Panc1 (cell line): ENCODE measurements at regions not wholly inside any gene's neighbourhood (a gene's known extent, or its start where the extent isn't known, plus 50 kb on each side); places are given as distances from the start of the nearest gene placed in this dataset.

ENCODE experiments used
- ATAC-seq: fragments of 200-7000 bp; cut with Tn5 transposase; 2 replicates; pipeline ENCODE4 v1.9.1; 2020; ENCODE audit warnings: mild to moderate bottlenecking, moderate library complexity
- BruUV-seq: library from RNA; stranded (reverse); fragments of 400-500 nt; replicated peaks from 2 replicates; lab custom pipeline; 2021; lab: Mats Ljungman, UMichigan
- CTCF ChIA-PET: fragments of 300-600 bp; sonication (Branson Sonifier 250); formaldehyde crosslinking; loops from one replicate; lab custom pipeline; 2022; ENCODE audit warnings: antibody characterized with exemption; lab: Charles Lee
- POLR2A ChIA-PET: fragments of 300-600 bp; sonication (Branson Sonifier 250); formaldehyde crosslinking; loops from one replicate; lab custom pipeline; 2022; ENCODE audit warnings: antibody characterized with exemption; lab: Charles Lee
- DNase-seq: peaks from one replicate; pipeline ENCODE4 v3.0.0-alpha.2; 2010; ENCODE audit warnings: low read depth, low spot score
- H3K27ac ChIP-seq: 2 replicates; pipeline ENCODE4 v1.5.1; 2011; ENCODE audit warnings: mild to moderate bottlenecking, low read length, inconsistent platforms
- H3K27me3 ChIP-seq: fragments of 200-500 bp; sonication (Bioruptor generic); 2 replicates; pipeline ENCODE4 v1.6.0; 2014; ENCODE audit warnings: low read length, inconsistent platforms; ENCODE audit not compliant: control insufficient read depth, insufficient read depth
- H3K36me3 ChIP-seq: fragments of 200-500 bp; sonication (Bioruptor generic); 2 replicates; pipeline ENCODE4 v1.5.1; 2014; ENCODE audit warnings: inconsistent platforms, mild to moderate bottlenecking, low read length, moderate library complexity; ENCODE audit not compliant: control insufficient read depth, insufficient read depth
- H3K4me1 ChIP-seq: 2 replicates; pipeline ENCODE4 v1.5.1; 2011; ENCODE audit warnings: inconsistent platforms, mild to moderate bottlenecking, low read length, moderate library complexity; ENCODE audit not compliant: control insufficient read depth, insufficient read depth
- H3K4me3 ChIP-seq, 2 experiments: 2 replicates each; pipeline ENCODE4 v1.5.1; 2011 to 2012; ENCODE audit warnings: low read depth in 2 of 2, low read length in 2 of 2, mild to moderate bottlenecking in 2 of 2, inconsistent platforms in 1 of 2, moderate library complexity in 1 of 2
- H3K9me3 ChIP-seq: fragments of 200-500 bp; sonication (Bioruptor generic); 2 replicates; pipeline ENCODE4 v1.5.1; 2014; ENCODE audit warnings: low read depth, mild to moderate bottlenecking, inconsistent platforms, low read length, moderate library complexity; ENCODE audit not compliant: control insufficient read depth, insufficient read depth
- CTCF ChIP-seq: fragments of 450-650 bp; IDR thresholded peaks from 2 replicates; pipeline ENCODE4 v1.5.1; 2017; ENCODE audit warnings: mild to moderate bottlenecking
- POLR2AphosphoS5 ChIP-seq: IDR thresholded peaks from 2 replicates; pipeline ENCODE4 v1.6.1; 2012; ENCODE audit warnings: mild to moderate bottlenecking, low read depth, low read length, moderate library complexity
- REST ChIP-seq, 2 experiments: IDR thresholded peaks; 2 replicates each; pipeline ENCODE4 v1.6.1; 2011 to 2012; ENCODE audit warnings: low read depth in 2 of 2, control low read depth in 1 of 2, low read length in 1 of 2, mild to moderate bottlenecking in 1 of 2, moderate library complexity in 1 of 2; ENCODE audit not compliant: insufficient read depth in 1 of 2
- SIN3A ChIP-seq: IDR thresholded peaks from 2 replicates; pipeline ENCODE4 v1.6.1; 2012; ENCODE audit warnings: low read depth, mild to moderate bottlenecking, low read length, moderate library complexity, borderline replicate concordance; ENCODE audit not compliant: insufficient read depth
- TCF7L2 ChIP-seq: IDR thresholded peaks from 2 replicates; pipeline ENCODE4 v1.6.1; 2011; ENCODE audit warnings: mild to moderate bottlenecking, low read depth, low read length, inconsistent platforms
- in situ Hi-C: cut with HindIII; loops from 2 replicates; pipeline ENCODE4 v1.10.0; 2016; ENCODE audit warnings: low sequenced_read_pairs, low pct_unique_long_range_greater_than_20kb
- intact Hi-C: fragments of 100-400 bp; cut with micrococcal nuclease; formaldehyde crosslinking; loops from one replicate; pipeline ENCODE4 v1.10.0; 2022; ENCODE audit not compliant: unreplicated experiment

DNA sequence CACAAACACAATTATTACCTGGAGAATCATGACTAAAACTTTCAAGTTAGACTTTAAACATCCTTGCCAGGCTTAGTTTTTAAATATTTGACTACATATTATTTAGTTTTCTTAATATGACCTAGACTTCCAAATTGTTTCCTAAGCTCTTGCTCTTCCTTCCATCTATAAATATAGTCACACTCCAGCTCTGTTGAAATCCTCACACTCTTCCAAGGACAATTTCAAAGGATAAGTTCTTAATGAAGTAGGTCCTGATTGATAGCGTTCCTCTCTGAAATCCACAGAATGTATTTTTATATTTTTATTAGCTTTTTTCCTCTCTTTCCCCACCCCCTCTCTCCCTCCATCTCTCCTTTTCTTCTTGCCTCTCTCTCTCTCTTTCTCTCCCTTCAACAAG lies 1074.1 kb upstream of the PCDH20 start:
- CTCF ChIA-PET: no interaction called here
- TF ChIP-seq TCF7L2 (no peak), SIN3A (no peak), CTCF (no peak), REST (IDR thresholded peaks at IDR 0.05; ENCODE audit: insufficient read depth in 1 of 2, low read depth in 2 of 2, low read length in 1 of 2) (no peak), POLR2AphosphoS5 (no peak)
- H3K4me3 ChIP-seq: no peak overlapping the region
- no peak overlapping the region for H3K27ac ChIP-seq
- no peaks in the 10 kb centered on the region for H3K27me3 ChIP-seq
- no peaks in the 10 kb centered on the region for H3K36me3 ChIP-seq
- H3K4me1 ChIP-seq: no peaks in the 10 kb centered on the region
- no peak for ATAC-seq
- POLR2A ChIA-PET: no interaction called here
- H3K9me3 ChIP-seq: no peaks in the 10 kb centered on the region
- intact Hi-C loops: no loop called here
- DNase-seq: no peak
- in situ Hi-C loops: no loop called here
- no TSS peak for BruUV-seq

DNA sequence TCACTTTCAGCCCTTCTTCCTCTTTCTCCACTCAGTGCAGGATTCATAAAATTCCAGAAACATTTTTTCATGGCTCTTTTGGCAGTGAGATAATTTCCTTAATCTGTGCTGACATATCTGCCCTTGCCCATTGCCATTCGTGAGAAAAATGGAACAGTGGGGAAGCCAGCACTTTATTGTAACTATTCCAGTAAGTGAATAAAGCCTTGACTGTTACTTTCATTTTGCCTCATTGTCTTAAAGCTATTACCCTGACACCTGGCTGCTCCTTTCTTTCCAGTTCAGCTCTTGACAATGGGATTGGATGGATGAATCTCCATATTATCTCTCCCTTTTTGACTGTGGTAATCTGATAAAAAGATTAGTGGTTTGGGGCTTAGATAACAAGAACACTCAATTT lies 1068.1 kb upstream of the PCDH20 start:
- POLR2A ChIA-PET: no interaction called here
- DNase-seq (no peak), ATAC-seq (no peak)
- in situ Hi-C loops (no loop called here), intact Hi-C loops (no loop called here)
- BruUV-seq: no TSS peak
- Histone ChIP-seq H3K27ac (no peak overlapping the region), H3K4me1 (no peaks in the 10 kb centered on the region), H3K36me3 (no peaks in the 10 kb centered on the region), H3K4me3 (no peak overlapping the region), H3K27me3 (no peaks in the 10 kb centered on the region), H3K9me3 (no peaks in the 10 kb centered on the region)
- CTCF ChIA-PET: no interaction called here
- TF ChIP-seq CTCF (no peak), TCF7L2 (no peak), POLR2AphosphoS5 (no peak), SIN3A (no peak), REST (IDR thresholded peaks at IDR 0.05; ENCODE audit: insufficient read depth in 1 of 2, low read depth in 2 of 2, low read length in 1 of 2) (no peak)
